GM12874 (cell line): ENCODE measurements at regions not wholly inside any gene's neighbourhood (a gene's known extent, or its start where the extent isn't known, plus 50 kb on each side); places are given as distances from the start of the nearest gene placed in this dataset.

Experiments
- TF ChIP-seq, protein P1 (sequence below): IDR thresholded peaks from 2 replicates; pipeline ENCODE4 v1.5.1; 2011; ENCODE audit warnings: low read depth, mild to moderate bottlenecking, control low read depth, low read length, moderate library complexity; ENCODE audit not compliant: insufficient read depth

DNA sequence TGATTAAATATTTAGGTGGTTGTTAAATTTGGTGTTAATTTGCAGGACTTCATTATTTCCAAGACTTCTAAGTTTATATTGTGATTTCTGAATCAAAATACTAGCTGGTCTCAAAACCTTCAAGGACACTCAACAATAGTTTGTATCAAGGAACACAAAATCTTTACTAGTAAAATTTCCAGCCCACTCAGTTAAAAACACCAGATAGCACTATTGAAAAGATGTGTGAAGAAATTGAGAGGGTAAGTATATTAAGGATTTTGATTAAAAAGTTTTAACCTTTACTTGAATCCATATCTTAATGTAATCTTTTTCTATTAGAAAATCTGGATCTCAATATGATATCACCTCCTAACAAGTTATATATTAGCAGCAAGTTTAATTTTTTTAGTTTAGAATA, 89.3 kb upstream of the UGT8 start:
- TF ChIP-seq, protein P1, sequence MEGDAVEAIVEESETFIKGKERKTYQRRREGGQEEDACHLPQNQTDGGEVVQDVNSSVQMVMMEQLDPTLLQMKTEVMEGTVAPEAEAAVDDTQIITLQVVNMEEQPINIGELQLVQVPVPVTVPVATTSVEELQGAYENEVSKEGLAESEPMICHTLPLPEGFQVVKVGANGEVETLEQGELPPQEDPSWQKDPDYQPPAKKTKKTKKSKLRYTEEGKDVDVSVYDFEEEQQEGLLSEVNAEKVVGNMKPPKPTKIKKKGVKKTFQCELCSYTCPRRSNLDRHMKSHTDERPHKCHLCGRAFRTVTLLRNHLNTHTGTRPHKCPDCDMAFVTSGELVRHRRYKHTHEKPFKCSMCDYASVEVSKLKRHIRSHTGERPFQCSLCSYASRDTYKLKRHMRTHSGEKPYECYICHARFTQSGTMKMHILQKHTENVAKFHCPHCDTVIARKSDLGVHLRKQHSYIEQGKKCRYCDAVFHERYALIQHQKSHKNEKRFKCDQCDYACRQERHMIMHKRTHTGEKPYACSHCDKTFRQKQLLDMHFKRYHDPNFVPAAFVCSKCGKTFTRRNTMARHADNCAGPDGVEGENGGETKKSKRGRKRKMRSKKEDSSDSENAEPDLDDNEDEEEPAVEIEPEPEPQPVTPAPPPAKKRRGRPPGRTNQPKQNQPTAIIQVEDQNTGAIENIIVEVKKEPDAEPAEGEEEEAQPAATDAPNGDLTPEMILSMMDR, result no peak

DNA sequence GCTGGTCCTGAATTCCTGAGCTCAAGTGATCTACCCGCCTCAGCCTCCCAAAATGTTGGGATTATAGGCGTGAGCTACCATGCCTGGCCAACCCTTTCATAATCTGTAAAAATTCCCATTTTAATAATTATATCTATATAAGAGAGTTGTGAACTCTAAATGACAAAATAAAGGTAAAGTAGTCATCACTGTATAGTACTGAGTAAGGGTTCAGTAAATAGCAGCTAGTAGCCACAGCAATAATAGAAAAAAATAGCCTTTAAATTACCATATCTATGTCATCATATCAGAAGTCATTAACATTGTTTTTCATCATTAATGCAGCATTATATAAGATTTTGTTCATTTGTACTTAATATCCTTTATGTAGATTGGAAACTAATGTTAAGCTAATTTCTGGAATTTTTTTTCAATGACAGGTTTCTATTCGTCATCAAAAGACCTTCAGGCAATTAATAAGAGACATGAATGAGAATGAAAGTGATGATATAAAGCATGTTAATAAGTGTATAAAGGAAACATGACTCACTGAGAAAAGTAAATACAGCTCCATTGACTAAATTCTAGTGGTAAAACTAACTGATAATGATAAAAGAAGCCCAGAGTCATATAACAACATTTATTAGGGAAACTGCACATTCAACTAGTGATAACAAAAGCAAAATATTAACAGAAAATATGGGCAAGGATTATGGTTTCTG, 85.9 kb upstream of the UGT8 start:
- TF ChIP-seq, protein P1, result no peak

DNA sequence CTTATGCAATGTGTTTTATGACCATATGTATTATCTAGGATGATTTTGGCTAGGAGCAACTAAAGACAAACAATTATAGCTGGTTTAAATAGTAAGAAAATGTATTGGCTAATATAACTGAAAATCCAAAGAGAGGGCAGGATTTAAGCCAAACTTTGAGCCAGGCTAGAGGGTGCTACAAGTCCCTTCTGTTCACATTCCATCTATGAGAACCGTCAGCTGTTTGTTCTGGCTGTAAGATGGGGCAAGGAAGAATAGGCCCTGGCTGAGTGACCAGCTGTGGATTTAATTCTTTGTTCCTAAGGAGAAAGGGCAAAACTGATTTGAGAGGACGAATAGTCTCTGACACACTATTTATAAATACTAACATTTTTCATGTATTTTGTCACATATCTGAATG, 79.2 kb upstream of the UGT8 start:
- TF ChIP-seq, protein P1, result no peak

DNA sequence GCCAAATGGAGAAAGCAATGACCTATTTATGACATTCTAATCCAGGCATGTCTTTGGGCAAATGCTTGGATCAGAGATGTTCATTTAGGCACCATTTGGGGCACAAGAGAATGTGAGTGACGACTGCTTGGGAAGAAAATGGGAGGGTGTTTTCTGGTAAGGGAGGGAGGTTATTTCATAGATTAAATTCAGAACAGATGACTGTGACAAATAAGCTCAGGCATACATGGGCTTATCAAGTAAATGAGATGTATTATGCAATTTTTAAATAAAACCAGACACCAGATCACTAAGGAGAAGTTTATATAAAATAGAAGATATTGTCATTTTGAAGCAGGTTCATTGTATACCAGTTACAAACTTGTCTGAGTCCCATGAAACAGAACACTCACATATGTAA, 71.4 kb upstream of the UGT8 start:
- TF ChIP-seq, protein P1, result no peak

DNA sequence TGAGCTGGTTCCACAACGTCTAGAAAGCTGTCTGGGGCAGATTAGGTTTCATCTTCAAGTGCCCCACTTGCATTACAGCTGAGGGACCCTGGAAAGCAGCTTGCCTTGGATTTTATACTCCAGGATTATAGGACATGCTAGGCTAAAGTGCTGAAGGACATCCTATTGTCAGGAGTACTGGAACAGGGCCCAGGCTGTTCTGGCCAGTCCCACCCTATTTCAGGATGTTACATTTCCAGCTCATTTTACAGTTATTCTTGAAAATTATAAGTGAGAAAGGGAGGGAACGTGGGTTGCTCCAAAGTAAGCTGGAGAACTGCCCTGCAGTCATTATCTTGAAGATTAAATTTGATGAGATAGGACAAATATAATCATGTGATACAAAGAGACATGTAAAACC, 71.0 kb upstream of the UGT8 start:
- TF ChIP-seq, protein P1, result no peak

DNA sequence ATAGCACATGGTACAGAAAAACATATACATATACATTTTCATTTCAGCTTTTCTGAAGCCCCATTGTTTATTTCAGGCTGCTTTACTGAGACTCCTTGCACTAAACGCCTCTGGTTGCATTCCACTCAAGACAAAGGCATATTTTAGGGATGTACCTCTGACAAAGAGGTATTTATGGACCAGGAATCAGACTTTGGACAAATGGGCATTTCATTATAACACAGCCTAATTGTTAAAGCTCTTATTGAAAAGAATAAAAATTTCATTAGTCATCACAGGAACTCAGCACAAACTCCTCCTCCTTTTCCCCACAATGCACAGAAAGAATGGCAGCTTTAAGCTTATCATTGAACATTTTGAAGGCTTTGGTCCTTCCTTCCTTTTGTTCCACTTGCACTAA, 62.9 kb upstream of the UGT8 start:
- TF ChIP-seq, protein P1, result no peak

DNA sequence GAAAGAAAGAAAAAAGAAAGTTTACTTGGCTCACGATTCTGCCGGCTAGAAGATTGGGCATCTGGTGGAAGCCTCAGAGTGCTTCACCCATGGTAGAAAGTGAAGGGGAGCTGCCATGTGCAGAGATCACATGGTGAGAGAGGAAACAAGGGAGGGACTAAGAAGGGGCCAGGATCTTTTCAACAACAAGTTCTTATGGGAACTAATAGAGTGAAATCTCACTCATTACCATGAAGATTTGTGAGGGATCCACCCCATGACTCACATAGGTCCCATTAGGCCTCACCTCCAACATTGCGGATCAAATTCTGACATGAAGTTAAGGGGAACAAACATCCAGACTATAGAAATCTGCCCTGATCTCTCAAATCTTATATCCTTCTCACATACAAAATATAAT, 61.3 kb upstream of the UGT8 start:
- TF ChIP-seq, protein P1, result no peak
